HG02870 (cell line): ENCODE measurements at regions not wholly inside any gene's neighbourhood (a gene's known extent, or its start where the extent isn't known, plus 50 kb on each side); places are given as distances from the start of the nearest gene placed in this dataset.

Experiments used
- ATAC-seq: cut with Tn5 transposase; IDR thresholded peaks from one replicate; pipeline ENCODE4 v1.9.1; 2021; ENCODE audit warnings: mild to moderate bottlenecking, moderate library complexity; ENCODE audit not compliant: unreplicated experiment

DNA sequence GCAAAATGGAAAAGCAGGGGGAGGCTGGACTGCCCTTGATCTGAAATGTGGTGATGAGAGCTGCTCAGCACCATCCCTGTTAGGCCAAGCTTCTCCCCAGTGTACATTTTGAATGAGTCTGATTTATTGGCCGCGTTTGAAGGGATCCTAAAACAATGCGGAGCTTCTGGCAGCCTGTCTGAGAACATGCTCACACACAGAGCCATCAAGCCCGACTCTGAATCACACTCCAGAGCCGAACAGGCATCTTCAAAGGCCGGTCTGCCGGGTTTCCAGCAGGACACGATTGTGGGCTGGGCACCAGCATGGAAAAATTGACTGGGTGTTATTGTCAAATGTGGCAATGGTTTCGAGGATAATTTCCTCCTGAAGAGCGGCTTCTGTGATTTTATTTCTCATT is 235.9 kb downstream of the TFAP2C start:
- ATAC-seq: no peak

DNA sequence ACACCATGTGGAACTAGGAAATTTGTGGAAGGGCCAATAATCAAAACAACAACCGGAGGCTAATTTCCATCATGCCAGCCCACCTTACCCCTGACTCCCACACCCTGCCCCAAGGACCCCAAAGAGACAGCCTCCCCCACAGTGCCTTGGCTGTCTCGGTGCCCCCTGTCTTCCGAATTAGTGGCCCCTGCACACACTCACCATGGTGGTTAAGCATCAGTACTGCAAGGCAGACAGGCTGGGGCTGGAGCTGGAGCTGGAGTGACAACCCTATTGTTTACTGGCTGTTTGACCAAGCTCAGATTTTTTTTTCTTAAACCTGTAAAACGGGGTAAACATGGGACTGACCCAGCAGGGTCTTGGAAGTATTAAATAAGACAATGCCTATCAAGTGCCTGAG is 238.0 kb downstream of the TFAP2C start:
- ATAC-seq: no peak

DNA sequence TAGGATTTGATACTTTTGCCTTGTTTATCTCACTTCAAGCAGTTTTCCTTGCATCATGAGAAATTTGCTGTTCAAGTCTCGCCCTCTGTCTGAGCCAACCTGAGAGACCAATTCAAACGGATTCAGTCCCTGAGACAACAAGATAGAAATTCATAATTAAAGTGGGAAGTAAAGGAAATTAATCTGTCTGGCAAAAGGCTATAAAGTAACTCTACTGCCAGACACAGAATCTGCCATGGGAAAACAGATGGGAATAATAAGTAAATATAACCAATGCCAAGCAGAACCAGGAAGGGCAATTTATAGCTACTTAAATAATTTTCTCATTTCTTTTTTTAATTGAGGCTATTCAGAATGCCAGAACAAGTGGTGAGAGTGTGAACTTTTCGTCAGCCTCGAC is 239.6 kb downstream of the TFAP2C start:
- no peak for ATAC-seq

DNA sequence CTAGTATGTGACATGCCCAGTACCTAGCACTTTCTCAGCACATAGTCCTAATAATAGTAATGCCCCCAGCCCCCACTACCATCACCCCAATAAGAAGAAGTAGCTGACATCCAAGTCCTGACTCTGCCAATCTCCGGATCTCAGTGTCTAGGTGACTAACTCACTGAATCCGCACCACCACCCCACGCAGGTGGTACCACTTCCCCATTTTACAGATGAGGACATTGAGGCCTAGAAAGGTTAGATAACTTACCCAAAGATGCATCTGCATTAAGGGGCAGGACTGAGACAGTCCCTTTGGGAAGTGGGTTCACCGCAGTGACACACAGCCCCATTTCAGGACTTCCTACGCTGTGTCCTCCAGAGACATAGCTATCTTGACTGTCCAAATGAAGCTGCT is 241.2 kb downstream of the TFAP2C start:
- ATAC-seq: no peak

DNA sequence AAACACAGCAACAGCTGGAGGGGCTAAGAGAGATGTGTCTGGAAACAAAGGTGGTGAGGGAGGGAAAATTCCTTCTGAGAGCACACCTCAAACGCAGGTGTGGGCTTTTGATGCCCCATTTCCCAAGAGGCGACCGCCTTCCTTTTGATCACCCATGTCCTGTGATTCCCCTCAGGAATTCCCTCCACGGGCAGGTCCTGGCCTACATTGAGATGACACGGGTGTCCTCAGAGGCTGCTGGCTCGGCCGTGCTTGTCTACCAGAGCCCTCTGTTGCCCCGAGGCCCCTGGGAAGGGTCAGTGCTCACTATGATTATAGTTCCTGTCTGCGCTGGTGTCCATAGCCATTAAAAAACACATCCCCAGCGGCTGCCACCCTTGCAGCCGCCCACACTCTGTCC is 242.6 kb downstream of the TFAP2C start:
- no peak for ATAC-seq

DNA sequence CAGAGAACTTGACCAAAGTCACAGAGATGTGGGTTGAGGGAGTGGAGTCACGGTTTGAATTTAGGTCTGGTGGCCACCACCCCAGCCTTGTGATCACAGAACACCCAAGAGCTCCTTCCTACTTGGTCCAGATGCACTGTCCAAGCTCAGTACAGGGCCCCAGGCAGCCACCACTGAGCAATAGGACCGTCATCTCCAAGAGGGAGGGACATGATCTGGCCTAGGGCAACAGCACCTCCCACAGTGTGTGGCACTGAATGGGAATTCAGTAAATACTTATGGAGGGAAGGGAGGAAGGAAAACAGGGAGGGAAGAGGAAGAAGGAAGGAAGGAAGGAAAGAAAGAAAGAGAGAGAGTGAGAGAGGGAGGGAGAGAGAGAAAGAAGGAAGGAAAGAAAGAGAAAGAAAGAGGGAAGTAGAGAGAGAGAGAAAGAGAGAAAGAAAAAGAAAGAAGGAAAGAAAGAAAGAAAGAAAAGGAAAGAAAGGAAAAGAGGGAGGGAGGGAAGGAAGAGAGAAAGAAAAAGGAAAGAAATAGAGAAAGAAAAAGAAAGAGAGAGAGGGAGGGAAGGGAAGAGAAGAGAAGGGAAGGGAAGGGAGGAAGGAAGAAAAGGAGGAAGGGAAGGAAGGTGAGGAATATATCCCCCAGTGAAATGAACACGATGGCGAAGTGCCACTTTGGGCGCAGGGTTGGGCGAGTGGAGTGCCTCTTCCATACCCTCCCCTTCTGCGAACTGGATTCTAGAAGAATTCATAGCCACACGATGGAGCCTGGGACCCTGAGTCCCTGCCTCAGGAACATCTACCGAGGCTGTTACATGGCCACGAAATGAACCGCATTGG is 243.7 kb downstream of the TFAP2C start:
- ATAC-seq: no peak

DNA sequence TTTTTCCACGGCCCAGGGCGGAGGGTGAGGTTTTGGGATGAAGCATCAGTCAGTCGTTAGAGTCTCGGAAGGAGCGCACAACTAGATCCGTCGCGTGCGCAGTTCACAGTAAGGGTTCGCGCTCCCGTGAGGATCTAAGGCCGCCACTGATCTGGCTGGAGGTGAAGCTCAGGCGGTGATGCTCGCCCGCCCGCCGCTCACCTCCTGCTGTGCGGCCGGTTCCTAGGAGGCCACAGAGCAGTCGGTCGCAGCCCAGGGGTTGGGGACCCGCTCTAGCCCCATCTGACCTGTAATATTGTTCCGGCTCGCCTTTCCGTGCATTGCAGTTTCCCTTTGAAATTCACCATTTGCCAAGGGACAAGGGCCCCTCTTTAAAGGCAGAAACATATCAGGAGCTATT is 244.7 kb downstream of the TFAP2C start:
- no peak for ATAC-seq

DNA sequence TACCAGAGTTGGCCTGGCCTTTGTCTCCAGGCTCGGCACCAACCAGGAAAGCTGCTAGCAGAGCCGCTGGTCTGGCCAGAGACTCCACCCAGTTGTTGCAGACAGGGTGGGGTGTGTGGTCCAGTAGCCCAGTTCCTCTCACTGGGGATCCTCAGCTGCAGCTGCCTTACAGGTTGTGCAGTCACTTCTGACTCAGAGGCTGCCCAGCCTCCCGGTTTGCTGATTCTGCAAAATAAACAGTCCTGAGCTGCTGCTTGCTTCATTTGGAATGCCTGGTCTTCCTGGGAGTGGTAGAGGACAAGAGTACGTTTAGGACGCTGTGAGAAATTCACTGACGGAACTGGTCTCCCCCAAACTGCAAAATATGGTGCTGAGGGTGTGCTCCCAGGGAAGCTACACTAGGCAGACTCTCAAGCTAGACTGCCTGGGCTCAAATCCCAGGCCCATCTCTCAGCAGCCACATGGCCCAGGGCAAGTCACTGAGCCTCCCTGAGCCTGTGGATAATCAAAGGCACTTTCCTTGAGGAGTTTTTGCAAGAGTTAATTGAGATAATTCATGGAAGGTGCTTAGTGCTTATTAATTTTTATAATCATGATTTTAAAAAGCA is 246.1 kb downstream of the TFAP2C start:
- ATAC-seq: no peak

DNA sequence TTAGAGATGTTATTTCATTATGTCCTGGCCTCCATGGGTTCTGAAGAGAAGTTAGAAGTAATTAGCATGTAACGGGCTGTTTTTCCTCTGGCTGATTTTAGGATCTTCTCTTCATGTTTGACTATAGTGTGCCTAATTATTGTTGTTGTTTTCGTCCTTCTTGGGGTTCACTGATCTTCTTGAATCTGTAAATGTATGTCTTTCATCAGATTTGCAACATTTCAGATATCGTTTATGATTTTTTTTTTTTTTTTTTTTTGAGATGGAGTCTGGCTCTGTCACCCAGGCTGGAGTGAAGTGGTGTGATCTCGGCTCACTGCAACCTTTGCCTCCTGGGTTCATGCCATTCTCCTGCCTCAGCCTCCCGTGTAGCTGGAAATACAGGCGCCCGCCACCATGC is 246.7 kb downstream of the TFAP2C start:
- ATAC-seq: no peak

DNA sequence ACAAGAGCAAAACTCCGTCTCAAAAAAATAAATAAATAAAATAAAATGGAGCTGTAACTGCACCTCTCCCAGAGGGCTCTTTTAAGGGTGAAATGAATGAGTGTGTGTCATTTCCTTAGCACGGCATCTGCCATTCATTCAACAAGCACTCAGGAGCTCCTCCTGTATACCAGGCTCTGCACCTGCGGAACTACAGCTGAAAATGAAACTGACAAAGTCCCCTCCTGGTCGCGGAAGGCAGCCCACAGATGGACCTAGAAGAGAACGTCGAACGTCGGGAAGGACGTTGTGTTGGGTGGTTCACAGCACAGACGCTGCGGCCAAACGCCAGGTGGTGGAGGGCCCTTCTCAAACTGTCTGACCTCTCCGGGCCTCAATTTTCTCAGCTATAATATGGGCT is 256.4 kb downstream of the TFAP2C start:
- no peak for ATAC-seq

DNA sequence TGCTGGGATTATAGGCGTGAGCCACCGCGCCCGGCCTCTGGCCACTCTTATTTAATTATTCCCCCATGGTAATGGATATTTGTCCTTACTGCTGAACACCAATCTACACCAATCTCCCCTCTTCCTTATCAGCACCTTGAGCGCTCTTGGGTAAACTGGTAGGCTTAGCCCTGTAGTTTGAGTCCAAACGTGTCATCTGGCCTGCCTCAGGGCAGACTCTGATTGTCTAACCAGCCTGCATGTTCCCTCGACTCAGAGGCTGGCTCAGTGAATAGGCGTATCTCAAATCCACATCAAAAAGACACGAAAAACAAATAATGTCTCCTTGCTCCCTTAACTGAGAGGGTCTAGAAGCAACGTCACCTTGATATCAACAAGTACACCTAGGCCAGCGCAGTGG is 260.9 kb downstream of the TFAP2C start:
- no peak for ATAC-seq

DNA sequence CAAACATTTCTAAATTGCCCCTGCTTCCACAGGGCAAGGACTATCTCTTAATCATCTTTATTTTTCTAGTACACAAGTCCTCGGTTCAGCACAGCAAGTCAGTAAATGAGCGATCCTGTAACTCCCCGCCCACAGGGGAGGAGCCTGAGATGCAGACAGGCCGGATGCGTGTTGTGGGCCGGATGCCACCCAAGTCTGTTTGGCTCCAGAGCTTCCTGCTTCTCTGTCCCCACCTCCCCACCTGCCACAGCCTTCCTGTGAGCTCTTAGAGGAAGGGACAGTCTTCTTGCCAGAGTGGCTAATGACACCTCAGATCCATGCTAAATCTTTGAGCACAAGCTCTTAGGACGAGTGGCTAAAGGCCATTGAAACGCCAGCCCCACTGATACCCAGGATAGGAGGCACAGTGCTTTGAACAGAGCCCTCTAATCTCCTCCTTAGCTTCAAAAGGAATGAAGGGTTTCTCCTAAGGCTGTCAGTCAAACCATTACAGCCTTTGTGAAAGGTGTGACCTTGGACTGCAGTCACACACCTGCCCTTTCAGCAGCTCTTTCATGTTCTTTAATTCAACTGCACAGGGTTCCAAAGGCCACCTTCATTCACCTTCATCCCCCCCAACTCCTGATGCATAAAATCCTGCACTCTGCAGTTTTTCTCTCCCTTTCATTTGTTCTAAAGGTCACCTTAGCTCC is 264.3 kb downstream of the TFAP2C start:
- no peak for ATAC-seq

DNA sequence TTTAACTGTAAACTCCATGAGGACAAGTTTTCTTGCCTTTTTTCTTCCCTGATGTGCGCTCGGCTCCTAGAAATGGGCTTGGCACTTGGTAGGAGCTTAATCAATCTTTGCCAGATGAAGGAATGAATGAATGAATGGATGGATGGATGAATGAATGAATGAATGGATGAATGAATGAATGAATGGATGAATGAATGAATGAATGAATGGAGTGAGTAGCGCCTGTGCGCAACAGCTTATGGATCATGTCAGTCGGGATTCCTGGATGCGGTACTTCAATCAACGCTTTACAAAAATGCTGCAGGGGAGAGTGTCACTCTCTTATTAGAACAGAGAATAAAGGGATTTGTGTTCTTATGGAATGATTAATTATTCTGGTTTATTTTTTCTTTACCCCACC is 267.3 kb downstream of the TFAP2C start:
- ATAC-seq: no peak

DNA sequence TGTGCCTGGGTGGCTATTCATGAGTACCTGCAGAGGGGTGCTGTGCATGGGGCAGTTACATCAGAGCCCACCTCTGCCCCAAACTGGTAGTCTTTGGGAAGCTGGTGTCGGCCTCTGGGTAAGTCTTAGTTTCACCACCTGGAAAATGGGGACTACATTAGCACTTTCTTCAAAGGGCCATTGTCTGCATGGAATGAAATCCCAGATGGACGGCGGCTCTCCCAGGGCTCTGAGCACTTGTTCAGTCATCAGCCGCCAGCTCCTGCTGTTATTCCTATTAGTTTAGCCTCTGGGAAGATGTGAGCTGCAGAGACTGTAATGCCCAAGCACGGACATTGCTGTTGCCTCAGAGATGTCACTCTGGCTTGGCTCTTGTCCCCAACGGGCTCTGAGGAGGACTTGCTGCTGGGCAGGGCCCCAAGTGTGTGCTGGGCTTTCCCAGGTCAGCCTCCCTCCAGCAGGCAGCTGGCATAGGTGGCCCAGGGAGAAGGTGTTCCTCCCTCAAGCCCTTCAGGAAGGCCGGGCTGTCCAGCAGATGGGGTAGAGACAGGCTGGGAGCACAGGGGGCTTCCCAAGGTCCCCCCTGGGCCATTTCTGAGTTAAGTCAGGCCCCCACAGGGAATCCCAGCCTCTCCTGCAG is 268.3 kb downstream of the TFAP2C start:
- no peak for ATAC-seq

DNA sequence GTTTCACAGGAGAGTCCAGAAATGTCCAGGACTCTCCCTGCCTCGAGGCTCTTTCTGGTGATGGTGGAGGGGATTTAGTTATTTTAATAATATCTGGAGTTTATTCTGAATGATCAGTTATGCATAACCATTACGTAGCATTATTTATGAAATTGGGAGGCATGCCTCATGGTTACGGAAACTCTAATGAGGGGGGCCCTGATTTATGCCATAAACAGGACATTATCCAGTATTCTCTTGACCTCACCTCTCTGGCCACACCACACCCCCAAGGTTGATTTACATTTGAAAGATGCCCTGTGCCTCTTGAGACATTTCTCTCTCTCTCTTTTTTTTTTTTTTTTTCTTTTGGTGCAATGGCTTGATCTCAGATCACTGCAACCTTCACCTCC is 268.8 kb downstream of the TFAP2C start:
- ATAC-seq: no peak

DNA sequence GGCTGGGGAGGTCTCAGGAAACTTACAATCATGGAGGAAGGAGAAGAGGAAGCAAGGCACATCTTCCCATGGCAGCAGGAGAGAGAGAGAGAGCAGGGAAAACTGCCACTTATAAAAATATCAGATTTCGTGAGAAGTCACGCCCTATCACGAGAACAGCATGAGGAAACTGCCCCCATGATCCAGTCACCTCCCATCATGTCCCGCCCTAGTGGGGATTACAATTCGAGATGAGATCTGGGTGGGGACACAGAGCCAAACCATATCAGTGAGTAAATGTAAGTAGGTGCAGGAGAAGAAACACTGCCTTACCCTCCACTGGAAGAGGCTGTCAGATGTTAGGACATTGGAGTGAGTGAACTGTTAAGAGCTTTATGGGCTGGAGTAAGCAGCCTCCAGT is 270.4 kb downstream of the TFAP2C start:
- ATAC-seq: no peak

DNA sequence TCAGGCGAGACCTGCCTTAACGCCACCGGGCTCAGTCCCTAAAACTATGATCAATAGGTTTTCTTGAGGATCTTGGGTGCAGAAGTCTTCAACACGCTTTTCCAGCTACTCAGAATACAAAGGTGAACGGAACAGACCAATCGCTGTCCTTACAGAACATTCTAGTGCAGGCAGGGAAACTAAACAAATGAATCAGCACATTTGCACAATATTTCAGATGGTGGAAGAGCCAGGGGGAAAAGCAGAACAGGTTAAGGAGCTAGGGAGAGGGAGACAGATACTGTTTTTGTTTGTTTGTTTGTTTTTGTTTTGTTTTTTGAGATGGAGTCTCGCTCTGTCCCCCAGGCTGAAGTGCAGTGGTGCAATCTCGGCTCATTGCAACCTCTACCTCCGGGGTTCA is 271.1 kb downstream of the TFAP2C start:
- ATAC-seq: no peak

DNA sequence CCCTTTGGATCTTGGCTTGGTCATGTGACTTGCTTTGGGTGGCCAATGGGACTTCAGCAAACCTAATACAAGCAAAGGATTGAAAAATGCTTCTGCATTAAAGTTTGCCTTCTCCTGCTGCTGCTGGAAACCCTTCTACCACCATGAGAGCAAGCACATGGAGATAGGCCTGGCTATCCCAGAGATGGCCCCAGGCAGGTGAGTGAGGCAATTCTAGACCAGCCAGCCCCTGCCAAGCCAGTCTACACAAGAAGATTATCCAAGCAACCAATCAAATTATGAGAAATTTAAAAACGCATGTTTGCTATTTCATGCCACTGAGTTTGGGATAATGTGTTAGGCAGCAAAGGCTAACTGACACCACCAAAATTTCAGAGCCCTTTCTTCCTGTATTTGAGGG is 274.3 kb downstream of the TFAP2C start:
- no peak for ATAC-seq

DNA sequence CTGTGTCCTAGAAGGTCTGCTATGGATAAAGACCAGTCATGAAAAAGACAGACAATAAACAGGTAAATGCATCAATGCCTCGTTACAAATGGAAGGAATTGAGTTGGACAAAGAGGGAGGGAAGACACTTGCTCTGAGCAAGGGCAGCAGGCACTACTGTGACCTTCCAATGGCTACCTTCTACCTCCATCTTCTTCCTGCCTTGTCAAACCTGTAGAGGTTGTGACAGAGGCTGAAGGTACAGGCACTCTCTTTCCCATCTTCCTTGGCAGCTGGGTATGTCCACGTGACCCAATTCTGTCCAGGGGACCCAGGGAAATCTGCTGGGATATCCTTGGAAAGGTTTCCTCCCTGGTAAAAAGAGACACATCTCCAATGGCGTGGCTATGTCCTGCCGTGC is 274.8 kb downstream of the TFAP2C start:
- ATAC-seq: no peak

DNA sequence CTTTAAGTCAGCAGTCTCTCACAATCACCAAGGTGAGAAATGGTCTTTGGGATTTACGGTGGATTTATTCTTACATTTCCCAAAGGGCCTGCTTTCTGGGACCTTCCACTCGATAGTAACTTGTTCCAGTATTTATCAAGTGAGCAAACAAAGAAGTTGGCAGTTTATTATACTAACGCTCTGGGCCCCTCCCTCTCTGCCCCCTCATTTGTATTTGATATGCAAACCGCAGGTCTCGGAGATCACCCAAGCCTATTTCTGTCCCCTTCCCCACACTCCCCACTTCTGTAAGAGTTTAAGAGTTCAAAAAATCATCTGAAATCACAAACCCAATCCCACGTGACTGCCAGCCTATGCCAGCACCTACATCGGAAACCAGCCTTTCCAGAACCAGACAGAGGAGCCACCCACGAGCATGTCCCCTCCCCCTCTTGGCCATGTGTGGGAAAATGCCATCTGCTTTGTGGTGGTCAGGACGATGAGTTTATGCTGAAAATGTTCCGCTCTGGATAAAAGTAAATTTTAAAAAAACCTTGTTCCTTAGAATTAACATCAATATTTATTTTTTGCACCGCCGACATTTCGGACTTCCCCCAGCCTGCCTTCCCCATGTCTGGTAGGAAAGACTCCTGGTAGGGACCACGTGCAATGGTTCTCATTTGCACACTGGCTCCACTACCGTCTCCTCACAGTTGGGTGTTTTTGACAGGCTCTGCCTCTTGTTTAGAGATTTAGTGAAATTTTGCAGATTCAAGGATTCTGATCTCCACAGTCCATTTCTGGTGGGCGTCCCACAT is 281.0 kb downstream of the TFAP2C start:
- no peak for ATAC-seq

DNA sequence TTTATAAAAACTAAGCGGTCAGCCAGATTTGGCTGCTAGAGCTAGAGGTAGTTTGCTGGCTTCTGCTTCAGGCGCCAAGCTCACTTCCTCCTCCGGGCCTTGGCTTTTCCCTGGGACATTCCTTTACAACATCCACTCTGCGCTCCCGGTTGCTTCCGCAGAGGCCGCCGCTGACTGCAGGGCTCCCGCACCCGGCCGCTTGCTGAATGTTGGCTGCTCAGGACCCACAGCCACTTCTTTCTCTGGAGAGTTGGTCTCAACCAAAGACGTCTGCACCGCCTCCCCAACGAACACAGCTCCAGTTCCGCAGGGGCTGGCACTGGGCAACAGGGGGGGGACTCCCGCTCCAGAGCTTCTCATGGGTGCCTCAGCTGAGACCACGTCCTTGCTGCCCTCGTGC is 282.8 kb downstream of the TFAP2C start:
- no peak for ATAC-seq
